ENCODE measurements at regions not wholly inside any gene's neighbourhood (a gene's known extent, or its start where the extent isn't known, plus 50 kb on each side); places are given as distances from the start of the nearest gene placed in this dataset.
A peak's percentile ranks its signal among the peaks of the same experiment; 100 is the strongest.

- WGBS, 2 donors: 73 to 76% methylated on average over 14 to 15 of the region's 15 CpGs
- no peak overlapping the region for H3K27ac ChIP-seq
- intact Hi-C loops (cut with DNase I): loop anchor here in 1 of 10 donors (2.0 kb wide), 1 partner anchor 21 kb away; no protein-coding TSS in a partner anchor
- no peak for ATAC-seq
- TF ChIP-seq CTCF (IDR thresholded peaks at IDR 0.05): no peak
- DNase-seq: no peak
- H3K9me3 ChIP-seq: peaks cover 0 to 8% (median 0%) of the 10 kb centered on the region in 11 donors
- H3K36me3 ChIP-seq: no peaks in the 10 kb centered on the region
- no peak overlapping the region for H3K4me3 ChIP-seq
- no peaks in the 10 kb centered on the region for H3K4me1 ChIP-seq
- H3K27me3 ChIP-seq: peaks cover 0 to 48% (median 22%) of the 10 kb centered on the region in 7 donors
Observed at GRCh38 chr1:5643360-5644107, 348.7 kb downstream of the NPHP4 start.

GRCh38 chr1:5640845-5641244 is 351.4 kb downstream of the NPHP4 start:
- DNase-seq: no peak
- WGBS, 2 donors: 56 to 60% methylated on average over 6 of the region's 6 CpGs
- H3K9me3 ChIP-seq: peaks cover 0 to 5% (median 0%) of the 10 kb centered on the region in 11 donors
- TF ChIP-seq CTCF (IDR thresholded peaks at IDR 0.05): peak in 4 of 9 donors; percentile 9 to 17 (median 16)
- no peaks in the 10 kb centered on the region for H3K36me3 ChIP-seq
- no peaks in the 10 kb centered on the region for H3K4me1 ChIP-seq
- H3K27ac ChIP-seq: no peak overlapping the region
- intact Hi-C loops (cut with DNase I): no loop called here
- H3K27me3 ChIP-seq: peaks cover 0 to 48% (median 31%) of the 10 kb centered on the region in 7 donors
- no peak overlapping the region for H3K4me3 ChIP-seq
- no peak for ATAC-seq

- WGBS, 2 donors: 66 to 72% methylated on average over 5 of the region's 5 CpGs
- no peak overlapping the region for H3K4me3 ChIP-seq
- ATAC-seq (no peak), DNase-seq (no peak)
- H3K27ac ChIP-seq: no peak overlapping the region
- H3K4me1 ChIP-seq: no peaks in the 10 kb centered on the region
- TF ChIP-seq CTCF (IDR thresholded peaks at IDR 0.05): no peak
- H3K9me3 ChIP-seq: no peaks in the 10 kb centered on the region
- no peaks in the 10 kb centered on the region for H3K36me3 ChIP-seq
- peaks cover 0 to 44% (median 23%) of the 10 kb centered on the region in 7 donors for H3K27me3 ChIP-seq
- intact Hi-C loops (cut with DNase I): loop anchor here in 5 of 10 donors (5.0 to 10.0 kb wide), 2 partner anchors 106 to 108 kb away; no protein-coding TSS in a partner anchor
Observed at GRCh38 chr1:5639106-5639722, 353.0 kb downstream of the NPHP4 start.

GRCh38 chr1:5638582-5638981 is 353.6 kb downstream of the NPHP4 start:
- no peaks in the 10 kb centered on the region for H3K36me3 ChIP-seq
- H3K27me3 ChIP-seq: peaks cover 0 to 44% (median 23%) of the 10 kb centered on the region in 7 donors
- no peak for TF ChIP-seq CTCF (IDR thresholded peaks at IDR 0.05)
- 69 to 77% methylated on average over 3 of the region's 3 CpGs for WGBS, 2 donors
- H3K9me3 ChIP-seq: no peaks in the 10 kb centered on the region
- intact Hi-C loops (cut with DNase I): loop anchor here in 5 of 10 donors (5.0 to 10.0 kb wide), 2 partner anchors 106 to 109 kb away; no protein-coding TSS in a partner anchor
- H3K4me3 ChIP-seq: no peak overlapping the region
- H3K4me1 ChIP-seq: no peaks in the 10 kb centered on the region
- DNase-seq (no peak), ATAC-seq (no peak)
- H3K27ac ChIP-seq: no peak overlapping the region

Measured in heart right ventricle (tissue), 16 donors.